Activated T-helper 9 cell treated with anti-CD3 and anti-CD28 coated beads, Interleukin-2, amount 50 U/mL, for 16 hours (primary cell): ENCODE measurements at regions not wholly inside any gene's neighbourhood (a gene's known extent, or its start where the extent isn't known, plus 50 kb on each side); places are given as distances from the start of the nearest gene placed in this dataset.

Experiments used
- DNase-seq: peaks from one replicate; pipeline ENCODE4 v3.0.0-alpha.2; 2020; ENCODE audit warnings: low read depth

GRCh38 chr16:66289051-66289680 lies 77.3 kb upstream of the CDH5 start:
- DNase-seq, result no peak

GRCh38 chr16:66287926-66288325 lies 78.6 kb upstream of the CDH5 start:
- DNase-seq, result no peak

GRCh38 chr16:66287416-66287815 lies 79.1 kb upstream of the CDH5 start:
- DNase-seq, result no peak

GRCh38 chr16:66286527-66286926 lies 80.0 kb upstream of the CDH5 start:
- no peak for DNase-seq

GRCh38 chr16:66278604-66279262 lies 87.8 kb upstream of the CDH5 start:
- DNase-seq, result no peak

GRCh38 chr16:66278111-66278531 lies 88.4 kb upstream of the CDH5 start:
- no peak for DNase-seq

GRCh38 chr16:66277311-66278070 lies 89.0 kb upstream of the CDH5 start:
- DNase-seq, result no peak

- no peak for DNase-seq
Measured at GRCh38 chr16:66275775-66276428, 90.6 kb upstream of the CDH5 start.

- DNase-seq, result no peak
Measured at GRCh38 chr16:66274335-66275110, 92.0 kb upstream of the CDH5 start.

GRCh38 chr16:66273644-66274334 lies 92.7 kb upstream of the CDH5 start:
- no peak for DNase-seq

- DNase-seq, result no peak
Measured at GRCh38 chr16:66273053-66273452, 93.4 kb upstream of the CDH5 start.

- DNase-seq, result no peak
Measured at GRCh38 chr16:66272461-66272860, 94.0 kb upstream of the CDH5 start.

GRCh38 chr16:66271074-66272060 lies 95.1 kb upstream of the CDH5 start:
- no peak for DNase-seq

GRCh38 chr16:66270333-66270927 lies 96.1 kb upstream of the CDH5 start:
- peak; percentile 34 for DNase-seq

GRCh38 chr16:66269617-66270332 lies 96.7 kb upstream of the CDH5 start:
- no peak for DNase-seq

GRCh38 chr16:66267292-66268014 lies 99.0 kb upstream of the CDH5 start:
- DNase-seq, result no peak

GRCh38 chr16:66266436-66267291 lies 99.8 kb upstream of the CDH5 start:
- no peak for DNase-seq
